ENCODE measurements at regions not wholly inside any gene's neighbourhood (a gene's known extent, or its start where the extent isn't known, plus 50 kb on each side); places are given as distances from the start of the nearest gene placed in this dataset.
"Not testable (repeated sequence)": the region's sequence is repeated elsewhere in the genome, so short reads cannot be mapped to it uniquely, and the experiment has no call there.

GRCh38 chr1:115531631-115532264 is 110.0 kb upstream of the VANGL1 start:
- no peak for DNase-seq

DNA sequence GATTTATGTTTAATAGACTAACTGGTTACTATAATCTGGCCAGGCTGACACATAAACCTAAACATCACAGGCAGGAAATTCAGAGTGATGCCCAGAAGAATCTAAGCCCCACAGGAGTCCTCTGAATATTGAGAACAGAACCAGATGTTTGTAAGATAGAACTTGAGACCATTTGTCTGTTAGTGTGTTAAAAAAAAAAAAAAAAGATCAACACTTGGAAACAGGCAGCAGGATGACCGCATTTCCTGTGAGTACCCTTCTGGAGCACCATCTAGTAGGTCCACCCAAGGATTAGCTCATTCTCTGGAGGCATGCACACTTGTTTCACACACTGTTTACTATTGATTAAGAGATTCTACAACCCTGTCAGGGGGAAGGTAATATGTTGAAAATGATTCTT is 111.4 kb upstream of the VANGL1 start:
- peak in 1 of 2 experiments; percentile 8 for DNase-seq

DNA sequence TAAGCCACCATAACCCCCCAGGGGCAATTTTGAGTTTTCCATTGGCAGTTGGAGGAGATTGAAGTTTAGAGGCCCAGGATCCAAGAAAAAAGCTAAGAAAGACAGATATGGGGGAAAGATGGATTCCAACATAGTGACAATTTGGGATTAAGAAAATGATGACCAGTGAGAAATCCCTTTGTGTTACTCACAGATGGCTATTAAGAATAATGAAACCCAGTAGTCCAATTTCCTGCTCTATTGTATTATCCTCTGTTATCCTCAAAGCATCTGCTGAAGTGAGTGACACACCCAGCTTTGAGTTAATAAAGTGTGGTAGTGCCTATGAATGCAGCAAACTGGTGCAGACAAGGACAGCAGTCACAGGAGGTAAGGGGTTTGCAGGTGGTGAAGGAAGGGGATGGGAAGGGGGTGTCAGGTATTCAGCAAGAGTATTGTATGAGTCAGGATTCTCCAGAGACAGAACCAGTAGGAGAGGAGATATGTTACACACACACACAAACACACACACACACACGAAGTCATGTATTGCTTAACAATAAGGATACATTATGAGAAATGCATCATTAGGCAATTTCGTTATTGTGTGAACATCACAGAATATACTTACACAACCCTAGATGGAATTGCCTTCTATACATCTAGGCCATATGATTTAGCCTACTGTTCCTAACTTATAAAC is 112.4 kb upstream of the VANGL1 start:
- DNase-seq = no peak

GRCh38 chr1:115528336-115528735 is 113.4 kb upstream of the VANGL1 start:
- DNase-seq = not testable (repeated sequence)

DNA sequence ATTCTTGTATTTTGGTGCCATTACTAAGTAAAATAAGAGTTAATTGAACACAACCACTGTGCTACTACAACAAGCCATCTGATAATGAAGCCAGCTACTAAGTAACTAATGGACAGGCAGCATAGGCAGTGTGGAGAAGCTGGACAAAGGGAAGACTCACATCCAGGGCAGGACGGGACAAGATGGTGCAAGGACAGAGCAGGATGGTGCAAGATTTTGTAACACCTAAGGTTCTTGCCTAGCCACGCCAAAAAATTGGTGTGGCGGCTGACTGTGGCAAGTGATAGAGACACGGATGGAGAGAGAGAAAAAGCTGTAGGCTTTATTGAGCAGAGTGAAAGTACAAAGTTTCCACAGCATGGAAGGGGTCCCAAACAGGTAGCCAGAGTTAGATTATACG is 114.0 kb upstream of the VANGL1 start:
- no peak for DNase-seq

DNA sequence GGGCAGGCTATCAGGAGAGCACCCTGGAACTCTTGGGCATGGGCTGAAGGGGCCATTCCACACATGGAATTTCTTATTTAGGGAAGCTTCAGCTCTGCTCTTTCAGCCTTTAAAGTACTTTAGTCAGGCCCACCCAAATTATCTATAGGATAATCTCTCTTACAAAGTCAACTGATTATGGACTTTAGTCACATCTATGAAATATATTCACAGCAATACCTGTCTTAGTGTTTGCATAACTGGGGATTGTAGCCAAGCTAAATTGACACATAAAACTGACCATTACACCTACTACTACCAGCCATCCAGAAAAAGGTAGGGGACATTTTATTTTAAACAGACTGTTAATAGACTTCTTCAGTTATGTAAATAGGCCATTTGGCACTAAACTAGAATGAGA is 114.9 kb upstream of the VANGL1 start:
- no peak for DNase-seq

DNA sequence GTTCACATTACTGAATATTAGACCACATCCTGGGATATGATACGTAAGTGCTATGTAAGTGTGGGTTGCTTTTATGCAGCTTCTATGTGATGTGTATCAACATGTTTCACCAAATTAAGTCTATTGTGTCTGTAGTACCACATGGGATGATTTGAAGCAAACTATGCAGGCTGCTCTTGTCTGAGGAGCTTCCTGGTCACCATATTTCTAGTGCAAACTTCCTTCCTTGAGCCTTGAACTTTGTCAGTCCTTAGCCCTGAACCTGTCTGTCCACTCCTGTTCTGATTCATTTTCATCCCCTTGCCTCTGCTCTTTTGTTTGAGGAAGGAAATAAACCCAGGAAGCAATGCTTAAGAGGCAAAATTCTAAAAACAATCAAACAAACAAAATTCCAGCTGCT is 117.5 kb upstream of the VANGL1 start:
- DNase-seq = no peak

DNA sequence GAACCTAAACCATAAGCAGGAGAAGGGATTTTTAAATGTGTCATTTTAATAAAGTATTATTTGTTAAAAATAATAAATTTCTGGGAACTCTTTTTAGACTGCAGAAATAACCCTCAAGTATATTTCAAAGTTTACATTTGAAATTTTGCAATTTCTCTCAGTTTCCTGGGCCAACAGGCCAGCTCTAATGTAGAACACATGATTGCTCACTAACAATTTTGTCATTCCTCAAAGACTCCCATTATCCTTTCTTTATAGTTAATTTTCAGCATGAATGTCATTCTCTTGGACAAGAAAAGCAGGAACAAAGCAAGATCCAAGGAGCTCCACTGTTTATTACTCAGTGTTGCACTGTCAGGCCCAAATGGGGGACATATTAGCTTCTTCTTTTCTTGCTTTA is 119.4 kb upstream of the VANGL1 start:
- no peak for DNase-seq

DNA sequence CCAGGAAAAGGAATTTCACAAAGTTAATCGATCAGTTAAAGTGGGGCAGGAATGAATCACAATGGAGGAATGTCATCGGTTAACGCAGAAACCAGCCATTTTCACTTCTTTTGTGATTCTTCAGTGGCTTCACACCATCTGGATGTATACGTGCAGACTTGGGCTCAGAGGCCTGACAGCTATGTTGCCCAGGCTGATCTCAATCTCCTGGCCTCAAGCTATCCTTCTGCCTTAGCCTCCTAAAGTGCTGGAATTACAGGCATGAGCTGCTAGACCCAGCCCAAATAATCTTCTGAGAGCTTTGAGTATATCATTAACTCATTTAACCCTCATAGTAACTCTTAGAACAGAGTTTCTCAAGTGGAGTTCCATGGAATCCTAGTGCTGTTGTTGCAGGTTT is 126.5 kb upstream of the VANGL1 start:
- no peak for DNase-seq

DNA sequence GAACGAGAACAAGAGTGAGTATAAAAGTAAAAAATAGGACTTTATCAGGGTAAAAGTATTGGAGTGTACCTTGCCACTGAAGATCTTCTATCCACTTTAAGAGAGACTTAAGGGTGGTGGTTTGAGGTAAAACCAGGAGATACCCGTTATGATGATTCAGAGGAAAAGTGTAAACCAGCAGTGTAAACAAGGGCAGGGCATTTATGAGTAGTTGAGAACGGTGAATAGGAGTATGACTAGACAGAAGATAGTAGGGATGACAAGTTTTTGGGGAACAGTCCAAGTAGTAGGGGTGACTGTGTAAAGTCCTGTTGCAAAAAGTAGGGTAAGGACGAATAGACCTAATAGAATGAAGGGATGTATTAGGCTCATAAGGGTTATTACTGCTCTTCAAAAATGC is 131.5 kb upstream of the VANGL1 start:
- DNase-seq = not testable (repeated sequence)

- no peak for DNase-seq
Observed at GRCh38 chr1:115507901-115508300, 133.9 kb upstream of the VANGL1 start.

DNA sequence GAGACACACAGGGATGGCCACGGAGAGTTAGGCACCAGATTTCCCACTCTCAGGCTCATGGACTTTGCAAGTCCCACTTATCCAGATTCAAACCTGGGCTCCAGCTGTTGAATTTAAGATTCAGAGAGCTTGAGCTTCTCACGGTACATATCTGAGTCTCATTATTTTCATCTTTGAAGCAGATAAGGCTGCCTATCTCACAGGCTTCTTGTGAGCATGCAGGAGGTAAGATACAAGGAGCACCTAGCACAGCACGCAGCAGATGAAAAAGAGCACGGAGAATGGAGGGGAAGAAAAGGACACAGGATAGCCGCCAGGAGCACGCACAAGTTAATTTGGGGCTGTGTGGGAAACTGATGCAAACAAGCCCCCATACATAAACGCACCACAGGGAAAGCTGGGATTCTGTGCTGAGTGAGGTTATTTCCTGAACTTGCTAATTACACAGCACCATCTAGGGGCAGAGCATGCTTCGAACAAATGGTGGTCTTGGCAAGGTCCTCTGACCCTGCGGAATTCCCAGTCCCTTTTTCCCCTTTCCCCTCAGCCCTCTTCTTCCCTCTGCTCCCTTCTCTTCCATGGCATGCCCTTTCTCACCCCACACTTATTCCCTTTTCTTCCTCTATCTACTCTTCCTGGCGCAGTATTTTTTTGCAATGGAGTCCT is 134.7 kb upstream of the VANGL1 start:
- DNase-seq = peak in 1 of 2 experiments; percentile 47

- no peak for DNase-seq
Observed at GRCh38 chr1:115506518-115506917, 135.3 kb upstream of the VANGL1 start.

GRCh38 chr1:115505148-115505571 is 136.6 kb upstream of the VANGL1 start:
- DNase-seq = no peak

DNA sequence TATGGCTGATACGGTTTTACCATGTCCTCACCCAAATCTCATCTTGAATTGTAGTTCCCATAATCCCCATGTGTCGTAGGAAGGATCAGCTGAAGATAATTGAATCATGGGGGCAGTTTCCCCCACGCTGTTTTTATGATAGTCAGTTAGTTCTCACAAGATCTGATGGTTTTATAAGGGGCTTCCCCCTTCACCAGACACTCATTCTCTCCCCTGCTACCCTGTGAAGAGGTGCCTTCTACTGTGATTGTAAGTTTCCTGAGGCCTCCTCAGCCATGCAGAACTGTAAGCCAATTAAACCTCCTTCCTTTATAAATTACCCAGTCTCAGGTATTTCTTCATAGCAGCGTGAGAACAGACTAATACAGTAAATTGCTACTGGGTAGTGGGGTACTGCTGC is 139.6 kb upstream of the VANGL1 start:
- DNase-seq = not testable (repeated sequence)

GRCh38 chr1:115501476-115501875 is 140.3 kb upstream of the VANGL1 start:
- DNase-seq = no peak

DNA sequence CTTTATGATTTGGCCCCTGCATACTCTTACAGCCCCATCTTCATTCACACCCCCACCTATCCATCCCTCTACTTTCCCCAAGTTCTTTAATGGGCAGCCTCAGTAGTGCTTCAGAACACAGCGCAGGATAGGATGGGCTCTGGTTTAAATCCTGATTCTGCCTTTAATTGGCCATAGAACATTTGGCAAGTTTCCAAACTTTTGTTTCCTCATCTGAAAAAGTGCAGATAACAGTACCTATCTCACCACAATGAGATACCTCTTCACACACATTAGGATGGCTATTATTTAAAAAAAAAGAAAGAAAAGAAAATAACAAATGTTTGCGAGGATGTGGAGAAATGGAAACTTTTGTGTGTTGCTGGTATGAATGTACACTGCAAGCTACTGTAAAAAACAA is 142.5 kb upstream of the VANGL1 start:
- DNase-seq = no peak

DNA sequence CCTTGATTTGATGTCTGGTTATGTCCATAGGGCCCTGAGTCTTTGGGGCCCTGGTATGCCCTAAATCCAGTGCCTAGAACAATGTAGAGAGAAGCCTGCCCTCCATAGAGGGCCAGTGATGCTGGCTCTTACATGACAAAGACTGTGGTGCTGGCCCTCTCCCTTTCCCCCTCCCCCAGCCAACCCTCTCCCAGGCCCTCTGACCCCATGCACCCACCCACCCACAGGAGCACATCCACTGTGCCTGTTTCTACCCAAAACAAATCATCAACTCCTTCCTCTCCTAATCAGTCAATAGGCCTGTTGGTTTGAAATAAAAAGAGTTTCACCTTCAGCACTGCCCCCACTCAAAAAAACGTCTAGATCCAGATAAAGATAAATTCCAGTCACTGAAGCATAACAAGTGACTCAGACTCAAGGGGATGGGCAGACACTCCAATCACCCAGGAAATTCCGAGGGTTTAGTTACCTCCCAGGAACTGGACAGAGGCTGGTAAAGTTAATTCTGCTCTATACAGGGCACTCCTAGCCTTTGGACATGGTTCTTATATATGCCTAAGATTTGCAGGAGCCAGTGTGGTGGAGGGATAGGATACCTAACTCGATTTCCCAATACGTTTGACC is 144.8 kb upstream of the VANGL1 start:
- no peak for DNase-seq

GRCh38 chr1:115495625-115496024 is 146.1 kb upstream of the VANGL1 start:
- DNase-seq = no peak

DNA sequence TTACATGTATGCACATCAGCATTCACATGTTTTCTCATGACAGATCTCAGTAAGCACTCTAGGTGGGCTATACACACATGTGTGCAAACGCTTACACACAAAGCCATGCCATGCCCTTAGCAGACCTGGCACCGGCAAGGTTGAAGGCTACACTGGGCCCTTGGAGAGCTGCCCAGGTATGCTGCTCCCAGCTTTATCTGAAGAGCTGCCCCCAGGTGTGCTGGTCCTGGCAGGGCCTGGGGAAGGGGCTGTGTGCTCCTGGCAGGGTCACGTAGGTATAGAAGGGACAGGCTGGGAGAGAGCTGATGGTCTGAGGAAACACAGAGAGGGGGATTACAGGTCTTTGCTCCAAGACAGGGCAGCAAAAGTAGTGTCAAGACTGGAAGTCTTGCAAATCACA is 146.7 kb upstream of the VANGL1 start:
- no peak for DNase-seq

- DNase-seq = no peak
Observed at GRCh38 chr1:115493834-115494233, 147.9 kb upstream of the VANGL1 start.

GRCh38 chr1:115492880-115493279 is 148.9 kb upstream of the VANGL1 start:
- DNase-seq = no peak

GRCh38 chr1:115492019-115492595 is 149.7 kb upstream of the VANGL1 start:
- no peak for DNase-seq

All from NCI-H526 (cell line).